SU-DHL-6 (cell line): ENCODE measurements at regions not wholly inside any gene's neighbourhood (a gene's known extent, or its start where the extent isn't known, plus 50 kb on each side); places are given as distances from the start of the nearest gene placed in this dataset.

Experiments used
- CTCF ChIP-seq: fragments of 200-600 bp; sonication (generic); IDR thresholded peaks from one replicate; pipeline ENCODE4 v1.5.1; 2017; ENCODE audit warnings: antibody characterized with exemption, mild to moderate bottlenecking, low read length, moderate library complexity; ENCODE audit not compliant: insufficient read depth, poor library complexity, severe bottlenecking
- EZH2phosphoT487 ChIP-seq: fragments of 200-600 bp; sonication (generic), shearing (Covaris generic); conservative IDR thresholded peaks from 2 replicates; pipeline ENCODE4 v1.6.1; 2018; ENCODE audit warnings: mild to moderate bottlenecking, antibody characterized with exemption, low read length, moderate library complexity, mixed read lengths

- TF ChIP-seq CTCF: no peak
- TF ChIP-seq EZH2phosphoT487: no peak
Measured at GRCh38 chr11:109892321-109892794, 200.8 kb upstream of the ZC3H12C start.
